ENCODE measurements at regions not wholly inside any gene's neighbourhood (a gene's known extent, or its start where the extent isn't known, plus 50 kb on each side); places are given as distances from the start of the nearest gene placed in this dataset.

GRCh38 chr10:128393546-128393945 is 267.3 kb upstream of the MKI67 start:
- POLR2A ChIA-PET = no interaction called here
- Histone ChIP-seq H3K27ac (ENCODE audit: extremely low read depth, low read depth, low read length) (no peak overlapping the region), H3K4me1 (replicated peaks in 1 of 2; ENCODE audit: control insufficient read depth in 2 of 2, insufficient read depth in 2 of 2, low read length in 2 of 2) (no peaks in the 10 kb centered on the region), H3K9me1 (ENCODE audit: control insufficient read depth, insufficient read depth, low read length) (no peaks in the 10 kb centered on the region), H3K4me2 (ENCODE audit: insufficient read depth, low read length) (no peak overlapping the region), H3K27me3 (ENCODE audit: control insufficient read depth in 2 of 2, insufficient read depth in 2 of 2, low read length in 2 of 2) (peaks cover 0 to 6% of the 10 kb centered on the region in 2 experiments; a peak in 2 of 5 replicates), H3K79me2 (ENCODE audit: control insufficient read depth, insufficient read depth, low read length) (no peaks in the 10 kb centered on the region), H3K36me3 (ENCODE audit: control insufficient read depth, insufficient read depth, low read length) (no peaks in the 10 kb centered on the region), H4K20me1 (replicated peaks; ENCODE audit: control insufficient read depth, insufficient read depth, low read length) (no peaks in the 10 kb centered on the region), H2AFZ (ENCODE audit: low read depth, low read length) (no peak overlapping the region), H3K9me3 (replicated peaks; ENCODE audit: control insufficient read depth, insufficient read depth, low read depth, low read length) (no peaks in the 10 kb centered on the region), H3K9ac (ENCODE audit: insufficient read depth in 1 of 2, low read depth in 2 of 2, low read length in 2 of 2) (no peak overlapping the region), H3K4me3 (no peak overlapping the region)
- TF ChIP-seq ZNF217 (CRISPR knock-in tag; IDR thresholded peaks at IDR 0.05) (no peak), KLF1 (tag; IDR thresholded peaks at IDR 0.05) (no peak), PML (IDR thresholded peaks at IDR 0.05; ENCODE audit: low read length) (no peak), ZNF830 (CRISPR knock-in tag; IDR thresholded peaks at IDR 0.05) (no peak), ZNF347 (CRISPR knock-in tag; IDR thresholded peaks at IDR 0.05; ENCODE audit: low read depth) (no peak), ZBTB26 (CRISPR knock-in tag; IDR thresholded peaks at IDR 0.05) (no peak)
- TF ChIP-seq, protein P1, sequence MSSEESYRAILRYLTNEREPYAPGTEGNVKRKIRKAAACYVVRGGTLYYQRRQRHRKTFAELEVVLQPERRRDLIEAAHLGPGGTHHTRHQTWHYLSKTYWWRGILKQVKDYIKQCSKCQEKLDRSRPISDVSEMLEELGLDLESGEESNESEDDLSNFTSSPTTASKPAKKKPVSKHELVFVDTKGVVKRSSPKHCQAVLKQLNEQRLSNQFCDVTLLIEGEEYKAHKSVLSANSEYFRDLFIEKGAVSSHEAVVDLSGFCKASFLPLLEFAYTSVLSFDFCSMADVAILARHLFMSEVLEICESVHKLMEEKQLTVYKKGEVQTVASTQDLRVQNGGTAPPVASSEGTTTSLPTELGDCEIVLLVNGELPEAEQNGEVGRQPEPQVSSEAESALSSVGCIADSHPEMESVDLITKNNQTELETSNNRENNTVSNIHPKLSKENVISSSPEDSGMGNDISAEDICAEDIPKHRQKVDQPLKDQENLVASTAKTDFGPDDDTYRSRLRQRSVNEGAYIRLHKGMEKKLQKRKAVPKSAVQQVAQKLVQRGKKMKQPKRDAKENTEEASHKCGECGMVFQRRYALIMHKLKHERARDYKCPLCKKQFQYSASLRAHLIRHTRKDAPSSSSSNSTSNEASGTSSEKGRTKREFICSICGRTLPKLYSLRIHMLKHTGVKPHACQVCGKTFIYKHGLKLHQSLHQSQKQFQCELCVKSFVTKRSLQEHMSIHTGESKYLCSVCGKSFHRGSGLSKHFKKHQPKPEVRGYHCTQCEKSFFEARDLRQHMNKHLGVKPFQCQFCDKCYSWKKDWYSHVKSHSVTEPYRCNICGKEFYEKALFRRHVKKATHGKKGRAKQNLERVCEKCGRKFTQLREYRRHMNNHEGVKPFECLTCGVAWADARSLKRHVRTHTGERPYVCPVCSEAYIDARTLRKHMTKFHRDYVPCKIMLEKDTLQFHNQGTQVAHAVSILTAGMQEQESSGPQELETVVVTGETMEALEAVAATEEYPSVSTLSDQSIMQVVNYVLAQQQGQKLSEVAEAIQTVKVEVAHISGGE (CRISPR knock-in tag; IDR thresholded peaks at IDR 0.05) = no peak
- FAIRE-seq (no peak), DNase-seq (ENCODE audit: extremely low read depth in 1 of 4, low spot score in 3 of 4) (no peak), ATAC-seq (no peak)
- in situ Hi-C loops (cut with MboI) (no loop called here), intact Hi-C loops (cut with micrococcal nuclease) (no loop called here)
- 0% methylated on average over 4 of the region's 4 CpGs for WGBS (ENCODE audit: insufficient coverage, low coverage, missing lambda C conversion rate)
- CTCF ChIA-PET (ENCODE audit: low intra/inter-chr PET ratio) = no interaction called here
- BruUV-seq (replicated peaks) = no TSS peak

Measured in K562 (cell line).